Right cardiac atrium (tissue), 5 donors: ENCODE measurements at regions not wholly inside any gene's neighbourhood (a gene's known extent, or its start where the extent isn't known, plus 50 kb on each side); places are given as distances from the start of the nearest gene placed in this dataset.

ENCODE experiments used
- ATAC-seq, 2 donors: fragments of 200-7000 bp; cut with Tn5 transposase; one replicate each; pipeline versions ENCODE4 v1.8.0 to v1.9.1; 2020; ENCODE audit warnings: moderate library complexity in 2 of 2, mild to moderate bottlenecking in 1 of 2
- DNase-seq, 3 donors: peaks; one replicate each; pipeline ENCODE4 v3.0.0-alpha.2; 2020
- H3K27ac ChIP-seq: one replicate; pipeline ENCODE4 v1.5.1; 2013; ENCODE audit warnings: mild to moderate bottlenecking, low read length, control low read depth, moderate library complexity
- H3K27me3 ChIP-seq: one replicate; pipeline ENCODE4 v1.6.1; 2013; ENCODE audit not compliant: control insufficient read depth, insufficient read depth
- H3K4me1 ChIP-seq: one replicate; pipeline ENCODE4 v1.6.1; 2013; ENCODE audit warnings: low read length; ENCODE audit not compliant: control insufficient read depth, insufficient read depth
- H3K4me3 ChIP-seq: one replicate; pipeline ENCODE4 v1.5.1; 2013; ENCODE audit warnings: low read length, control low read depth
- H3K9me3 ChIP-seq: one replicate; pipeline ENCODE4 v1.6.1; 2013; ENCODE audit warnings: low read length; ENCODE audit not compliant: control insufficient read depth
- WGBS: extraction: QIAGEN DNeasy Blood & Tissue Kit; methylation state at CpG from one replicate; pipeline ENCODE4 v1.1.7; 2013; 5-methylcytosine and 5-hydroxymethylcytosine counted together
- intact Hi-C, 4 donors: fragments of 100-400 bp; cut with DNase I; formaldehyde crosslinking; loops; one replicate each; pipeline versions ENCODE4 v1.11.0 to v1.14.0; 2022 to 2023
- donor health status: healthy with polysubstance abuse.
- donor health status: DM: no; HTN: yes; CAD: no.
- donor health status: DM: no; HTN: no; CAD: no.
- donor health status: DM: no; HTN: yes; CAD: no; lungs with severe emphysema.
- donor health status: DM: yes; HTN: yes; CAD: no.

- H3K9me3 ChIP-seq, result no peaks in the 10 kb centered on the region
- intact Hi-C loops, result no loop called here
- no peak overlapping the region for H3K4me3 ChIP-seq
- H3K27ac ChIP-seq, result peak overlapping the region; percentile 23
- DNase-seq, result peak; percentile 70 to 87 (median 77)
- no peaks in the 10 kb centered on the region for H3K27me3 ChIP-seq
- ATAC-seq, result peak; percentile 98 to 99
- H3K4me1 ChIP-seq, result no peaks in the 10 kb centered on the region
- WGBS, result 33% methylated on average over 9 of the region's 9 CpGs
Measured at GRCh38 chr9:115649991-115650472, 503.6 kb upstream of the PAPPA start.

DNA sequence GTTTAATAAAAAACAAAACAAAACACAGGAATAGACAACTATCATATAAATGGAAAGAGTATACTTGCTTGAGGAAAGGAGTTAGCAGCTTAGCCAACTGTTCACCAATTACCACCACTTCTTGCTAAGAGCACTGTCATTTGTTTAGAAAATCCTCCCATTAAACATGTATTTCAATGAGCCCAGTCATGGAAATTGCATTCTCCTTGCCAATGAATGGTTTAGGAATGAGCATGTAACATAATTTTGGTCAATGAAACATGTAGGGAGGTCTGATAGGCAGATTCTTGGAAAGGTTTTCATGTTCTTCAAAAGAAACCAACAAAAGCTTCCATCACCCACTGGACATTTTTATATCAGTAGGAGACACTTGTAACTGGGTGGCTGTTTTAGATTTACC lies 502.8 kb upstream of the PAPPA start:
- no peaks in the 10 kb centered on the region for H3K27me3 ChIP-seq
- H3K9me3 ChIP-seq, result no peaks in the 10 kb centered on the region
- intact Hi-C loops, result no loop called here
- H3K4me1 ChIP-seq, result no peaks in the 10 kb centered on the region
- no peak overlapping the region for H3K27ac ChIP-seq
- DNase-seq (no peak), ATAC-seq (no peak)
- H3K4me3 ChIP-seq, result no peak overlapping the region

DNA sequence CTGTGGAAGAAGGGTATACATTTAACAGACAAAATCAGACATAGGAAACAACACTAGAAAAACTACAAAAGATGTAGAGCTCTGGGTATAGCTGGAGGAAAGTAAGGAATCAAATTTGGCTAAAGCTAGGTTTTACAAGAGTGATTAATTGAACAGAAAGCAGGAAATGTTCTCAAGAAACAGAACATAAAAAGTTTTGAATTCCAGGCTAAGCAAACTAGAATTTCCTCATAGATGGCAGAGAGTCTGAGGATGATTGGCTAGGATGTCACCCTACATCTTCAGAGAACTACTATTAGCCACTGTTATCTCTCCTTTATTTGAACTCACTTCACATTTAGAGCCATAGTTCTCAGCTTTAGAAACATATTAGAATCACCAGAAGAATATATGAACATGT lies 502.1 kb upstream of the PAPPA start:
- Histone ChIP-seq H3K4me3 (no peak overlapping the region), H3K4me1 (no peaks in the 10 kb centered on the region), H3K27ac (no peak overlapping the region), H3K9me3 (no peaks in the 10 kb centered on the region), H3K27me3 (no peaks in the 10 kb centered on the region)
- DNase-seq (no peak), ATAC-seq (no peak)
- intact Hi-C loops, result no loop called here

DNA sequence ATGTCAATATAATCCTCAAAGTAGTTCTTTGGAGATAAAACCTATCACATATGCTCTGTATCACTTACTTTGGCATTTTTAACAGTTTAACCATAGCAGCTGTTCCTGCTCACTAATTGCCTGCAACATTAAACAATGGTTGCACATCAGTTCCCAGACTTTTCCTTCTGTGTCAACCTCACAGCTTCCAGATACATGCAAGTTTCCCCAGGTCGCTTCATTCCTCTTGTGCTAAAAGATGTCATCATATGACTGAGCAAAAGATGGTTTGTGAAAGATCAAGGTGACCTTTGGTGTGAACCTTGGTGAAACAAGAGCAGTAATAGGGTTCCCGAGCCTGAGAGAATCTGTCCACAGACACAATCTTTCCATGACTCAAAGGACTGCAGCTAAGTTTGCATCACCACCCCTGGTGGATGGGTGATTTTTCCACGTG lies 500.4 kb upstream of the PAPPA start:
- DNase-seq (no peak), ATAC-seq (no peak)
- H3K4me1 ChIP-seq, result no peaks in the 10 kb centered on the region
- H3K4me3 ChIP-seq, result no peak overlapping the region
- intact Hi-C loops, result no loop called here
- 48% methylated on average over 3 of the region's 3 CpGs for WGBS
- no peaks in the 10 kb centered on the region for H3K27me3 ChIP-seq
- no peaks in the 10 kb centered on the region for H3K9me3 ChIP-seq
- H3K27ac ChIP-seq, result no peak overlapping the region

DNA sequence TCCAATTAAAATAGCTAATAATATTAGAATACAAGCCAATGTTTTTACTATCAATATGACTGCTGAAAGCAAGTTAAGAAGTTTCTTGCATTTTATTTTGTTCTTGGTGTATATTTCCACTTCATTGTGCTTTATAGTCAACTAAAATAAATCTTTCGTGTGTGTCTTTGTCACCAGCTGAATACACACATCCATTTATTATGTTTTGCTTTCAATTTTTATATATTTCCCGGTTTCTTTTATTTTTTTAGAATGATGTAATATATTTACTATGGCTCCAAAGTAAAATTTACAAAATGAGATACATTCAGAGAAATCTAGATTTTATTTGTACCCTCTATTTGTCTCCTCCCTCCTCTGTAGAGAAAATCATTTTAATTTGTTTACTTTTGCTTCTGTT lies 495.9 kb upstream of the PAPPA start:
- H3K27ac ChIP-seq, result no peak overlapping the region
- no peaks in the 10 kb centered on the region for H3K4me1 ChIP-seq
- DNase-seq (no peak), ATAC-seq (no peak)
- intact Hi-C loops, result no loop called here
- no peaks in the 10 kb centered on the region for H3K27me3 ChIP-seq
- H3K9me3 ChIP-seq, result no peaks in the 10 kb centered on the region
- WGBS, result 66% methylated on average over 2 of the region's 2 CpGs
- H3K4me3 ChIP-seq, result no peak overlapping the region

- 87% methylated on average over 2 of the region's 2 CpGs for WGBS
- intact Hi-C loops, result no loop called here
- no peak for ATAC-seq
Measured at GRCh38 chr9:115665519-115665918, 488.1 kb upstream of the PAPPA start.

DNA sequence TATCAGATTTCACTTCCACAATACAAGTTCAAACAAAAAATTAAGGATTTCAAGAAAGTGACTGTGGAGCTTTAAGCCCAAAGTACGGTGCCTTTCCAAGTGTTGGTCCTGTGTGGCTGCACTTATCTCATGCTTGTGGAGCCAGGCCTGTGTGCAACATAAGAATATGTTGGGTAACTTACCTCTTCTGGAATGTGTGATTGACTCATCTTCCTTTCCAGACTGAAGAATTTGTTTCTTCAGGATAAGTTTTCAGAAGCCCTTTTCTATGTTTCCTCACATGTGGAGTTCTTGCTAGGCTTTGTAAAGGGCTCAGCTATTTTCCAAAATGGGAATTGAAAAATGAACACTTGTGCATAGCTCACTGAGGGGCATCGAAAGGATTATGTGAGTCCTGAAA lies 485.1 kb upstream of the PAPPA start:
- H3K27me3 ChIP-seq, result no peaks in the 10 kb centered on the region
- no peak for DNase-seq
- no peak overlapping the region for H3K4me3 ChIP-seq
- H3K27ac ChIP-seq, result no peak overlapping the region
- intact Hi-C loops, result no loop called here
- H3K4me1 ChIP-seq, result no peaks in the 10 kb centered on the region
- WGBS, result 74% methylated on average over 2 of the region's 2 CpGs
- H3K9me3 ChIP-seq, result no peaks in the 10 kb centered on the region
- ATAC-seq, result peak in 1 of 2 donors; percentile 61

More at GRCh38 chr9:115665519-115665918, 488.1 kb upstream of the PAPPA start:
- Histone ChIP-seq H3K27ac (no peak overlapping the region), H3K4me3 (no peak overlapping the region), H3K9me3 (no peaks in the 10 kb centered on the region), H3K4me1 (no peaks in the 10 kb centered on the region), H3K27me3 (no peaks in the 10 kb centered on the region)
- DNase-seq, result no peak

DNA sequence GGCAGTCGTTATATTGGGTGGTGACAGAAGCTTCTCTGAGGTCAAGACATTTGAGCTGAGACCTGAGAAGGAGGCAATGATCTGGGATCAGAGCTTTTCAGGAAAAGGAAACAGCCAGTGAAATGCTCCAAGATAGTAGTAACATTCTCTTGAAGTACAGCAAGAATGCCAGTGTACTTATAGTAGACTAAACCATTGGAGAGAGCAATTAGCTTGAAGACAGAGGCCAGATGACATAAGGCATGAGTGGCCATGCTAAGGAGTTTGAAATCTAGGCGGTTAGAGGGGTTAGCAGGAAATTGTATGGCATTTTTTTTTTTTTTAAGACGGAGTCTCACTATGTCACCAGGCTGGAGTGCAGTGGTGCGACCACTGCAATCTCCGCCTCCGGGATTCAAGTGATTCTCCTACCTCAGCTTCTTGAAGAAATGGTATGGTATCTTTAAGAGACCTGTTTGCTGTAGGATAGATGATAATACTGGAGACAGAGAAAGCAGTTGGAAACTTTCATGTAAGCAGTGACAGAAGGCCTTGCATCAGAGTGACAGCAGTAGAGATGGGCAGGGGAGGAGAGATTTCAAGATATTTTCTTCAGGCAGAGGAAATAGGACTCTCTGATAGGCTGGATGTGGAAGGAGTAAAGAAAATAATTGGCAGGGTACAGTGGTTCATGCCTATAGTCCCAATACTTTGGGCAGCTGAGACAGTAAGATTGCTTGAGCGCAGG lies 482.2 kb upstream of the PAPPA start:
- Histone ChIP-seq H3K27ac (no peak overlapping the region), H3K4me3 (no peak overlapping the region), H3K27me3 (no peaks in the 10 kb centered on the region), H3K4me1 (no peaks in the 10 kb centered on the region), H3K9me3 (no peaks in the 10 kb centered on the region)
- intact Hi-C loops, result no loop called here
- WGBS, result 78% methylated on average over 7 of the region's 7 CpGs
- ATAC-seq, result no peak
- no peak for DNase-seq

DNA sequence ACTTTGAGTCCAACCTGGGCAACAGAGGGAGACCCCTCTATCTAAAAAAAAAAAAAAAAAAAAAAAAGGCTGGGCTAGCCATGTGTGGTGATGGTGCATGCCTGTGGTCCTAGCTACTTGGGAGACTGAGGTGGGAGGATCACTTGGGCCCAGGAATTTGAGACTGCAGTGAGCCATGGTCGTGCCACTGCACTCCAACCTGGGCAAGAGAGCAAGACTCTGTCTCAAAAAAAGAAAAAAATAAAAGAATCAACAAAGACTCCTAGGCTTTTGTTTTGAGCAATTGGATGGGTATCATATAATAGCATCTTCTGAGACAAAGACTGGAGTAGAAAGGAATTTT lies 481.7 kb upstream of the PAPPA start:
- intact Hi-C loops, result no loop called here
- DNase-seq (no peak), ATAC-seq (no peak)
- H3K4me3 ChIP-seq, result no peak overlapping the region
- H3K27ac ChIP-seq, result no peak overlapping the region
- H3K27me3 ChIP-seq, result no peaks in the 10 kb centered on the region
- H3K9me3 ChIP-seq, result no peaks in the 10 kb centered on the region
- no peaks in the 10 kb centered on the region for H3K4me1 ChIP-seq
- WGBS, result 55% methylated on average over 1 of the region's 1 CpG

DNA sequence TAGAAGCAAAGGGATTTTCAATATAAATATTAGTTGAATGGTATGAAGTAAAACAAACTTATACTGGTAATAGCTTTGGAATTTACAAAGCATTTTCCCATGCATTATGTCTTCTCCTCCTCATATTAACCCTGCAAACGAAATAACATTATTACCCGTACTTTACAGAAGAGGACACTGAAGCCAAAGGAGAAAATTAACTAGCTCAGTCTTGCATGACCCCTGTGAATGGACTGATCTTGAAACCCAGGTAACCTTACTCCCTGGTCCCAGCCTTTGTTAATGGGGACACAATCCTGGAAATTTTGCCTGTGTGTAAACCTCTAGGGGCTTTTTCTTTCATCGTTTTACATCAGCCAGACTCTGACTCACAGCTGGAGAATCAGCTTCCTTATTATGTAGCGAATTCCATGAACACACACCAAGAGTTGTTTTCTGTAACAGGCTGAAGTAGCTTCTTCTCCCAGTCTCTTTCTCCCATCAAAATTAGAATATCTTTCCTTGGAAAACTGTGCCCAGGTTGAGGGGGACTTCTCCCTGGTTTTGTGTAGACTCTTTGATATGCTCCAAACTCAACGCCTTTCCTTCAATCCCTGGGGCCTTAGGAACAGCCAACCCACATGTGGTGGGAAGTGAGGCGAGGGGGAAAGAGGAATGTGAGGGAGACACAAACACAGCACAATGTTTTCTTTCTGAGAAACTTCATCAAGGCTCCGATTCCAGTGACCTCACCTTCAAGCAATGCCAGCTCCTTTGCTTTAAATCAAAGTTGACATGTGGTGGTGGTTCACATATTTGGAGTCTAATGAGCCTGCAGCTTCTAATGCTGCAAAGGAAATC lies 480.9 kb upstream of the PAPPA start:
- Histone ChIP-seq H3K4me1 (no peaks in the 10 kb centered on the region), H3K27me3 (no peaks in the 10 kb centered on the region), H3K27ac (no peak overlapping the region), H3K4me3 (no peak overlapping the region), H3K9me3 (no peaks in the 10 kb centered on the region)
- ATAC-seq (peak; percentile 67 to 74), DNase-seq (no peak)
- intact Hi-C loops, result no loop called here
- 38% methylated on average over 7 of the region's 7 CpGs for WGBS

GRCh38 chr9:115673599-115673998 lies 480.0 kb upstream of the PAPPA start:
- no peaks in the 10 kb centered on the region for H3K27me3 ChIP-seq
- no peak for DNase-seq
- H3K4me1 ChIP-seq, result no peaks in the 10 kb centered on the region
- intact Hi-C loops, result no loop called here
- no peak overlapping the region for H3K27ac ChIP-seq
- no peaks in the 10 kb centered on the region for H3K9me3 ChIP-seq
- 77% methylated on average over 3 of the region's 3 CpGs for WGBS
- H3K4me3 ChIP-seq, result no peak overlapping the region
- ATAC-seq, result peak in 1 of 2 donors; percentile 41
